Ovary (tissue), 3 donors: ENCODE measurements at regions not wholly inside any gene's neighbourhood (a gene's known extent, or its start where the extent isn't known, plus 50 kb on each side); places are given as distances from the start of the nearest gene placed in this dataset.

Experiments
- EP300 ChIP-seq: sonication (generic); formaldehyde crosslinking; IDR thresholded peaks from one replicate; pipeline ENCODE4 v1.6.1; 2017; ENCODE audit warnings: antibody characterized with exemption
- POLR2A ChIP-seq: fragments of 450-650 bp; IDR thresholded peaks from one replicate; pipeline ENCODE4 v1.6.1; 2017; ENCODE audit warnings: antibody characterized with exemption, mild to moderate bottlenecking, moderate library complexity
- TF ChIP-seq, protein P1 (sequence below), 3 donors: fragments of 450-650 bp in 2 of 3; fragments of 200-600 bp in 1 of 3; IDR thresholded peaks; one replicate each; pipeline versions ENCODE4 v1.5.1 to v1.8.0; 2016 to 2022; ENCODE audit warnings: antibody characterized with exemption in 3 of 3, mild to moderate bottlenecking in 1 of 3
- donor health status: DM: no; HTN: no; CAD: no.

DNA sequence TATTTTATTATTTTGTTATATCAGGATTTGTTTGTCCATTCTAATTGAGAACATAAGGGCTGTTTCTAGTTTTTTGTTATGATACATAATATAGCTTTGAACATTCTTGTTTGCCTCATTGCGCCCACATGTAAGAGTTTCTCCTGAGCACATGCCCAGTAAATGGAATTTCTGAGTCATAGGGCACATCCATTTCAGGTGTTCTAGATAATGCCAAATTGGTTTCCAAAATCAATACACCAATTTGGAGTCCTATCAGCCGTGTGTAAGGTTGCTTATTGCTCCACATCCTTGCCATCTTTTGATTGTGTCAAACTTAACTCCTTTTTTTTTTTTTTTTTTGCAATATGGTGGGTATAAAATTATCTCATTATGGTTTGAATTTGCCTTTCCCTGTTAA lies 97.9 kb upstream of the RESF1 start:
- TF ChIP-seq POLR2A, result no peak
- TF ChIP-seq, protein P1, sequence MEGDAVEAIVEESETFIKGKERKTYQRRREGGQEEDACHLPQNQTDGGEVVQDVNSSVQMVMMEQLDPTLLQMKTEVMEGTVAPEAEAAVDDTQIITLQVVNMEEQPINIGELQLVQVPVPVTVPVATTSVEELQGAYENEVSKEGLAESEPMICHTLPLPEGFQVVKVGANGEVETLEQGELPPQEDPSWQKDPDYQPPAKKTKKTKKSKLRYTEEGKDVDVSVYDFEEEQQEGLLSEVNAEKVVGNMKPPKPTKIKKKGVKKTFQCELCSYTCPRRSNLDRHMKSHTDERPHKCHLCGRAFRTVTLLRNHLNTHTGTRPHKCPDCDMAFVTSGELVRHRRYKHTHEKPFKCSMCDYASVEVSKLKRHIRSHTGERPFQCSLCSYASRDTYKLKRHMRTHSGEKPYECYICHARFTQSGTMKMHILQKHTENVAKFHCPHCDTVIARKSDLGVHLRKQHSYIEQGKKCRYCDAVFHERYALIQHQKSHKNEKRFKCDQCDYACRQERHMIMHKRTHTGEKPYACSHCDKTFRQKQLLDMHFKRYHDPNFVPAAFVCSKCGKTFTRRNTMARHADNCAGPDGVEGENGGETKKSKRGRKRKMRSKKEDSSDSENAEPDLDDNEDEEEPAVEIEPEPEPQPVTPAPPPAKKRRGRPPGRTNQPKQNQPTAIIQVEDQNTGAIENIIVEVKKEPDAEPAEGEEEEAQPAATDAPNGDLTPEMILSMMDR (IDR thresholded peaks at IDR 0.05), result no peak
- no peak for TF ChIP-seq EP300
